ENCODE measurements at regions not wholly inside any gene's neighbourhood (a gene's known extent, or its start where the extent isn't known, plus 50 kb on each side); places are given as distances from the start of the nearest gene placed in this dataset.
"Not testable (repeated sequence)": the region's sequence is repeated elsewhere in the genome, so short reads cannot be mapped to it uniquely, and the experiment has no call there.

- TF ChIP-seq CTCF (IDR thresholded peaks at IDR 0.05) (no peak), POLR2AphosphoS5 (IDR thresholded peaks at IDR 0.05) (no peak), POLR2A (IDR thresholded peaks at IDR 0.05) (no peak)
- H3K4me3 ChIP-seq, result no peak overlapping the region
- no peaks in the 10 kb centered on the region for H3K36me3 ChIP-seq
- no peaks in the 10 kb centered on the region for H3K27me3 ChIP-seq
- H3K4me1 ChIP-seq, result no peaks in the 10 kb centered on the region
- no peak overlapping the region for H3K27ac ChIP-seq
- no peak for DNase-seq (ENCODE audit: low spot score in 2 of 2)
- H3K9me3 ChIP-seq, result no peaks in the 10 kb centered on the region
- intact Hi-C loops (cut with DNase I; ENCODE audit: low total_unique reads), result no loop called here
Measured at GRCh38 chr11:41533761-41534160, 74.3 kb upstream of the LRRC4C start.

DNA sequence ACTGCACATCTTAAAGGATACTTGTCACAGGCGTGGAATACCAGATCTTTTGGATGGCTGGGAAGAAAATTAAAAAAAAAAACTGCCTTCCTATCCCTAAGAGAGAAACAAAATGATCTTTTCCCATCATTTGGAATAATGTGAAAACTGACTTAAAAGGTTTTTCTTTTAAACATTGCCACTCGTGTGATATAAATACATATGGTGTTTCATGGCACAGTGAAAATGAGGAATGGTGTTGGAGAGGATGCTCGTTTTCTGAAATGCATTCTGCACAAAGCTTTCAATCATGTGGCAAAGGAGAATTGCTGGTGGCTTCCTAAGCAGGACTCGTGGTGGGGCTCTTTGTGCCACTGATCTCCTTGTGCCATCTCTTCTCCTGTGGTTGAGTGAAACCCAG, 74.9 kb upstream of the LRRC4C start:
- no peak overlapping the region for H3K27ac ChIP-seq
- H3K27me3 ChIP-seq, result no peaks in the 10 kb centered on the region
- intact Hi-C loops (cut with DNase I; ENCODE audit: low total_unique reads), result no loop called here
- no peaks in the 10 kb centered on the region for H3K4me1 ChIP-seq
- H3K9me3 ChIP-seq, result no peaks in the 10 kb centered on the region
- TF ChIP-seq POLR2AphosphoS5 (IDR thresholded peaks at IDR 0.05) (no peak), CTCF (IDR thresholded peaks at IDR 0.05) (no peak), POLR2A (IDR thresholded peaks at IDR 0.05) (no peak)
- no peak overlapping the region for H3K4me3 ChIP-seq
- DNase-seq (ENCODE audit: low spot score in 2 of 2), result no peak
- no peaks in the 10 kb centered on the region for H3K36me3 ChIP-seq

DNA sequence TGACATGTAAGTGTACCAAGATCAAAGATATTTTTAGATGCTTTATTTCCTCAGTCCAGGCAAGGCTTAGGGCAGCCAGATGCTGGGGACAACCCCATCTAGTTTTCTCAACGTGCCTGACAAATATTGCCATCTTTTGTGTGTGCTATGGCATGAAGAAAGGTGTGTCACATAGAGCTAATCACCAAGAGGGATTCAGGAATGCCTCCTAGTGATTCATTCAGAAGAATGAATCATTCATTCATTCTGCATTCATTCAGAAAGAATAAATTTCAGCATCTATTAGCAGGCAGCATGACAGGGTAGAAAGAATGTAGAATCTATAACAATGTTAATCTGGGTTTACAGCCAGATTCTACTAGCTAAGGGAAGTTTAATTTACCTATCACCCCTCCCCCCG, 75.4 kb upstream of the LRRC4C start:
- no peak for DNase-seq (ENCODE audit: low spot score in 2 of 2)
- Histone ChIP-seq H3K36me3 (no peaks in the 10 kb centered on the region), H3K9me3 (no peaks in the 10 kb centered on the region), H3K4me1 (no peaks in the 10 kb centered on the region), H3K27me3 (no peaks in the 10 kb centered on the region), H3K4me3 (no peak overlapping the region), H3K27ac (no peak overlapping the region)
- intact Hi-C loops (cut with DNase I; ENCODE audit: low total_unique reads), result no loop called here
- no peak for TF ChIP-seq POLR2AphosphoS5 (IDR thresholded peaks at IDR 0.05)
- TF ChIP-seq CTCF (IDR thresholded peaks at IDR 0.05), result no peak
- TF ChIP-seq POLR2A (IDR thresholded peaks at IDR 0.05), result no peak

GRCh38 chr11:41536021-41536568, 76.6 kb upstream of the LRRC4C start:
- H3K4me3 ChIP-seq, result no peak overlapping the region

DNA sequence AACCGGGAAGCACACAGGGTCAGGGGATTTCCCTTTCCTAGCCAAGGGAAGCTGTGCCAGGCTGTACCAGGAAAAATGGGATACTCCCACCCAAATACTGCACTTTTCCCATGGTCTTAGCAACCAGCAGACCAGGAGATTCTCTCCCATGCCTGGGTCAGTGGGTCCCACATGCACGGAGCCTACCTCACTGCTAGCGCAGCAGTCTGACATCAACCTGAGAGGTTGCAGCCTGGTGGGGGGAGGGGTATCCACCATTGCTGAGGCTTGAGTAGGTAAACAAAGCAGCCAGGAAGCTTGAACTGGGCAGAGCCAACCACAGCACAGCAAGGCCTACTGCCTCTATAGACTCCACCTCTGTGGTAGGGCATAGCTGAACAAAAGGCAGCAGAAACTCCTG, 85.5 kb upstream of the LRRC4C start:
- H3K4me3 ChIP-seq; H3K9me3 ChIP-seq; H3K27ac ChIP-seq; H3K4me1 ChIP-seq; H3K27me3 ChIP-seq; H3K36me3 ChIP-seq; DNase-seq (ENCODE audit: low spot score in 2 of 2); intact Hi-C loops (cut with DNase I; ENCODE audit: low total_unique reads): not testable (repeated sequence)

More at GRCh38 chr11:41536021-41536568, 76.6 kb upstream of the LRRC4C start:
- DNase-seq (ENCODE audit: low spot score in 2 of 2), result no peak
- H3K27me3 ChIP-seq, result no peaks in the 10 kb centered on the region
- H3K27ac ChIP-seq, result no peak overlapping the region
- no peaks in the 10 kb centered on the region for H3K36me3 ChIP-seq
- TF ChIP-seq POLR2A (IDR thresholded peaks at IDR 0.05), result no peak
- no peak for TF ChIP-seq POLR2AphosphoS5 (IDR thresholded peaks at IDR 0.05)
- no peak for TF ChIP-seq CTCF (IDR thresholded peaks at IDR 0.05)
- intact Hi-C loops (cut with DNase I; ENCODE audit: low total_unique reads), result no loop called here
- H3K9me3 ChIP-seq, result no peaks in the 10 kb centered on the region
- no peaks in the 10 kb centered on the region for H3K4me1 ChIP-seq
